ENCODE measurements at regions not wholly inside any gene's neighbourhood (a gene's known extent, or its start where the extent isn't known, plus 50 kb on each side); places are given as distances from the start of the nearest gene placed in this dataset.

DNA sequence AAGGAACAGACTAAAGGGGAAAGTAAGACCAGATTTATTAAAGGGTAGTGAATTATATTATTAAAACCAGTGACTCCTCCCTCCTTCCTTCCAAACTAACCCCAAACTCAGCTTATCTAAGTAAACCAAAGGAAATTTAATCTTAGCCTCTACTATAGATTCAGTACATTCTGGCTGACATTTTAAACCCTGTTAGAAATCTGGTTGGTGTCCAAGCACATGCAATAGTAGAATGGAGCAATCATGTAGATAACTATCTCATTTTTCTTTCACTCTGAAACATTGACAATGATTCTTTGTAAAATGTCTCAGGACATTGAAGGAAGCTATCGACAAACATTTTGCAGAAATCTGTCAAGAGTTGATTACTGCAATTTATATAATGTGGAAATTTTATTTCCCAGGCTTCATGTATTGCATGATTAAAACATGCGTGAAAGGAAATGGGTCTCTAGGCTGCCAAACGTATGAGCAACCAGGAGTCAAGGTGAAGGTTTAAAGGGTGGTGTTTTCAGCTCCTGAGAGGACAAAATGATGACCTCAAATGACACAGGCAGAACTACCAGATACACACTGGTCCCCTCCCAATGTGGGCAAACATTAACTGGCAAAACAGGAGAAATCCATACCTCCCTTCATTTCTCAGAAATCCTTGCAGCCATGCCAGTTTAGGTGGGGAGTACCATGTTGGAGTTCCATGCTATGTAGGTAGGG, 58.2 kb upstream of the RBM47 start:
- Histone ChIP-seq H3K36me3 (ENCODE audit: control insufficient read depth in 2 of 4, insufficient read depth in 4 of 4, low read length in 3 of 4) (no peaks in the 10 kb centered on the region), H3K4me3 (ENCODE audit: extremely low read depth in 1 of 4, insufficient read depth in 2 of 4, low read depth in 3 of 4, low read length in 4 of 4) (no peak overlapping the region), H3K79me2 (ENCODE audit: control insufficient read depth in 1 of 2, insufficient read depth in 2 of 2, low read length in 2 of 2) (no peaks in the 10 kb centered on the region), H3K18ac (ENCODE audit: extremely low read depth, low read length) (no peak overlapping the region), H3K9ac (replicated peaks in 1 of 4; ENCODE audit: extremely low read depth in 1 of 4, low read depth in 3 of 4, low read length in 3 of 4) (no peak overlapping the region), H4K8ac (ENCODE audit: extremely low read depth, insufficient read depth, low read length) (no peak overlapping the region), H2BK120ac (replicated peaks; ENCODE audit: low read depth, low read length) (no peak overlapping the region), H2BK20ac (ENCODE audit: low read length) (no peak overlapping the region), H2AFZ (ENCODE audit: low read length) (no peak overlapping the region), H2BK12ac (ENCODE audit: low read depth, low read length) (no peak overlapping the region), H3K56ac (replicated peaks; ENCODE audit: insufficient read length, low read depth, low read length) (no peak overlapping the region), H2AK5ac (ENCODE audit: low read depth, low read length) (no peak overlapping the region), H3K4ac (replicated peaks; ENCODE audit: insufficient read length, low read depth, low read length) (no peak overlapping the region), H3K27ac (ENCODE audit: low read depth, low read length) (no peak overlapping the region), H4K20me1 (replicated peaks in 1 of 2; ENCODE audit: control insufficient read depth in 1 of 2, insufficient read depth in 2 of 2, low read length in 2 of 2) (no peaks in the 10 kb centered on the region), H3K27me3 (replicated peaks in 1 of 4; ENCODE audit: control insufficient read depth in 3 of 4, extremely low read depth in 1 of 4, insufficient read depth in 3 of 4, low read length in 3 of 4) (no peaks in the 10 kb centered on the region), H4K5ac (ENCODE audit: insufficient read length, low read depth, low read length) (no peak overlapping the region), H3K9me3 (ENCODE audit: insufficient read depth in 2 of 2, low read depth in 1 of 2, low read length in 1 of 2) (no peaks in the 10 kb centered on the region), H3K4me1 (replicated peaks in 1 of 4; ENCODE audit: control insufficient read depth in 3 of 4, insufficient read depth in 4 of 4, low read length in 3 of 4) (no peaks in the 10 kb centered on the region; a peak in 1 of 7 replicates), H3K4me2 (ENCODE audit: insufficient read depth in 1 of 2, low read depth in 2 of 2, low read length in 2 of 2) (no peak overlapping the region), H2BK15ac (ENCODE audit: low read length) (no peak overlapping the region), H4K91ac (replicated peaks; ENCODE audit: insufficient read length, low read length) (no peak overlapping the region), H3K23ac (ENCODE audit: insufficient read length) (no peak overlapping the region), H3K14ac (ENCODE audit: insufficient read length) (no peak overlapping the region), H3K23me2 (ENCODE audit: low read depth, low read length) (no peaks in the 10 kb centered on the region), H2BK5ac (ENCODE audit: low read depth, low read length) (no peak overlapping the region), H3K79me1 (ENCODE audit: low read depth, low read length) (no peaks in the 10 kb centered on the region)
- TF ChIP-seq ASH2L (IDR thresholded peaks at IDR 0.05; ENCODE audit: low read length) (no peak), POU5F1 (IDR thresholded peaks at IDR 0.05; ENCODE audit: low read depth, low read length) (no peak), SIN3A (conservative IDR thresholded peaks at IDR 0.05 in 1 of 2, IDR thresholded peaks at IDR 0.05 in 1 of 2; ENCODE audit: low read depth in 1 of 2, low read length in 2 of 2) (no peak), TAF7 (optimal IDR thresholded peaks at IDR 0.05; ENCODE audit: borderline replicate concordance, low read depth, low read length) (no peak), EP300 (IDR thresholded peaks at IDR 0.05; ENCODE audit: borderline replicate concordance in 1 of 2, low read depth in 2 of 2, low read length in 2 of 2) (no peak), CREB1 (IDR thresholded peaks at IDR 0.05) (no peak)
- ChIA-PET POLR2A (ENCODE audit: partially characterized antibody) (interaction anchor here (1.1 kb wide), 1 partner anchor 25 kb away, joined by 3 read pairs; no protein-coding TSS in a partner anchor), CTCF (ENCODE audit: partially characterized antibody) (no interaction called here)
- FAIRE-seq = no peak
- no peak for DNase-seq (ENCODE audit: low read depth in 1 of 2, low spot score in 2 of 2)
- 83% methylated on average over 3 of the region's 3 CpGs; no CpG with 5 or more reads in 1 of the 2 experiments for WGBS, 2 experiments (ENCODE audit: extremely low coverage in 1 of 2, insufficient coverage in 1 of 2, insufficient read length in 1 of 2, insufficient replicate concordance in 2 of 2, low coverage in 1 of 2, low lambda C conversion rate in 2 of 2, missing lambda C conversion rate in 1 of 2)
